Endothelial cell of umbilical vein (primary cell): ENCODE measurements at regions not wholly inside any gene's neighbourhood (a gene's known extent, or its start where the extent isn't known, plus 50 kb on each side); places are given as distances from the start of the nearest gene placed in this dataset.

Experiments
- BruUV-seq: library from RNA; stranded (reverse); fragments of 400-500 nt; replicated peaks from 2 replicates; lab custom pipeline; 2021; lab: Mats Ljungman, UMichigan
- CTCF ChIA-PET: fragments of 300-600, 350-600 bp; sonication (Branson Sonifier 250); formaldehyde crosslinking; loops from one replicate; lab custom pipeline; 2021; ENCODE audit warnings: antibody characterized with exemption, inconsistent platforms; lab: Charles Lee
- POLR2A ChIA-PET: fragments of 300-600, 350-600 bp; sonication (Branson Sonifier 250); formaldehyde crosslinking; loops from one replicate; lab custom pipeline; 2021; ENCODE audit warnings: antibody characterized with exemption, inconsistent platforms; lab: Charles Lee
- DNase-seq: peaks from one replicate; pipeline ENCODE4 v3.0.0-alpha.2; 2011; ENCODE audit warnings: low read depth, low spot score
- FAIRE-seq: peaks from 2 replicates; lab custom pipeline; 2011; peaks lifted over from hg19 to GRCh38; lab: Jason Lieb, UNC
- H2AFZ ChIP-seq: 2 replicates; pipeline ENCODE4 v1.6.0; 2012; ENCODE audit warnings: low read depth, low read length, control low read depth, inconsistent platforms
- H3K27ac ChIP-seq: 2 replicates; pipeline ENCODE4 v1.5.1; 2011; ENCODE audit warnings: low read depth, mild to moderate bottlenecking, control low read depth, low read length, moderate library complexity; ENCODE audit not compliant: insufficient read depth
- H3K27me3 ChIP-seq, 2 experiments: 2 replicates each; pipeline versions ENCODE4 v1.6.0 to v1.6.1; 2011; ENCODE audit warnings: low read length in 2 of 2, mixed read lengths in 1 of 2; ENCODE audit not compliant: control insufficient read depth in 2 of 2, insufficient read depth in 2 of 2
- H3K36me3 ChIP-seq, 2 experiments: 2 replicates in 1 of 2; 3 replicates in 1 of 2; pipeline ENCODE4 v1.5.1; 2011; ENCODE audit warnings: low read length in 2 of 2, mild to moderate bottlenecking in 1 of 2, moderate library complexity in 1 of 2; ENCODE audit not compliant: control insufficient read depth in 2 of 2, insufficient read depth in 2 of 2; ENCODE audit errors: extremely low read depth in 1 of 2
- H3K4me1 ChIP-seq: 3 replicates; pipeline ENCODE4 v1.5.1; 2011; ENCODE audit warnings: mild to moderate bottlenecking, low read length; ENCODE audit not compliant: control insufficient read depth, insufficient read depth; ENCODE audit errors: extremely low read depth
- H3K4me2 ChIP-seq: 2 replicates; pipeline ENCODE4 v1.6.1; 2011; ENCODE audit warnings: low read length, control low read depth, mixed read lengths; ENCODE audit not compliant: insufficient read depth
- H3K4me3 ChIP-seq, 3 experiments: fragments of 200-600 bp in 1 of 3; sonication (generic), shearing (Covaris generic) in 1 of 3; replicated peaks in 1 of 3; 2 replicates each; pipeline ENCODE4 v1.5.1; 2011 to 2016; ENCODE audit warnings: control low read depth in 3 of 3, low read length in 3 of 3, mild to moderate bottlenecking in 2 of 3, inconsistent platforms in 1 of 3, low read depth in 1 of 3, moderate library complexity in 1 of 3; ENCODE audit not compliant: insufficient read depth in 1 of 3
- H3K79me2 ChIP-seq: 2 replicates; pipeline ENCODE4 v1.6.0; 2012; ENCODE audit warnings: low read length, inconsistent platforms; ENCODE audit not compliant: control insufficient read depth, insufficient read depth
- H3K9ac ChIP-seq: replicated peaks from 2 replicates; pipeline ENCODE3; 2011; ENCODE audit warnings: low read length, control low read depth; ENCODE audit not compliant: insufficient read depth; ENCODE audit errors: extremely low read depth
- H3K9me1 ChIP-seq: replicated peaks from 3 replicates; pipeline ENCODE4 v1.6.0; 2011; ENCODE audit warnings: mild to moderate bottlenecking, low read length; ENCODE audit not compliant: control insufficient read depth, insufficient read depth; ENCODE audit errors: extremely low read depth
- H3K9me3 ChIP-seq: replicated peaks from 2 replicates; pipeline ENCODE4 v1.5.1; 2012; ENCODE audit warnings: low read length, inconsistent platforms; ENCODE audit not compliant: control insufficient read depth, insufficient read depth
- H4K20me1 ChIP-seq: replicated peaks from 2 replicates; pipeline ENCODE3; 2011; ENCODE audit warnings: mild to moderate bottlenecking, low read length; ENCODE audit not compliant: control insufficient read depth, insufficient read depth; ENCODE audit errors: extremely low read depth
- CTCF ChIP-seq, 2 donors: IDR thresholded peaks; 1 replicate in 1 of 2; 2 replicates in 1 of 2; pipeline ENCODE4 v1.5.1; 2011; ENCODE audit warnings: low read length in 2 of 2, mild to moderate bottlenecking in 2 of 2, moderate library complexity in 2 of 2, control low read depth in 1 of 2, inconsistent platforms in 1 of 2, low read depth in 1 of 2; ENCODE audit not compliant: insufficient read depth in 1 of 2; ENCODE audit errors: extremely low read depth in 1 of 2
- EZH2 ChIP-seq: IDR thresholded peaks from 2 replicates; pipeline ENCODE4 v1.6.1; 2012; ENCODE audit warnings: borderline replicate concordance, low read depth, mild to moderate bottlenecking, moderate library complexity, low read length, inconsistent platforms; ENCODE audit not compliant: severe bottlenecking
- FOS ChIP-seq: IDR thresholded peaks from 2 replicates; pipeline ENCODE4 v1.6.1; 2011; ENCODE audit warnings: mild to moderate bottlenecking, low read length, moderate library complexity, borderline replicate concordance; ENCODE audit not compliant: insufficient read depth
- GATA2 ChIP-seq: IDR thresholded peaks from 2 replicates; pipeline ENCODE4 v1.7.0; 2011; ENCODE audit warnings: low read depth, mild to moderate bottlenecking, moderate library complexity, mixed read lengths, low read length; ENCODE audit not compliant: insufficient read length, insufficient read depth
- JUN ChIP-seq: IDR thresholded peaks from 2 replicates; pipeline ENCODE4 v1.6.1; 2011; ENCODE audit warnings: borderline replicate concordance, low read depth; ENCODE audit not compliant: insufficient read length, insufficient read depth
- MAX ChIP-seq: IDR thresholded peaks from 2 replicates; pipeline ENCODE4 v1.6.1; 2011; ENCODE audit not compliant: insufficient read depth, insufficient read length
- MYC ChIP-seq: IDR thresholded peaks from one replicate; pipeline ENCODE4 v1.6.1; 2011; ENCODE audit warnings: mild to moderate bottlenecking, low read depth, low read length
- POLR2A ChIP-seq: IDR thresholded peaks from 2 replicates; pipeline ENCODE4 v1.6.1; 2012; ENCODE audit warnings: low read depth, mild to moderate bottlenecking, control low read depth, low read length
- POLR2AphosphoS5 ChIP-seq: IDR thresholded peaks from 2 replicates; pipeline ENCODE4 v1.6.1; 2012; ENCODE audit warnings: low read depth, mild to moderate bottlenecking, control low read depth, low read length, moderate library complexity; ENCODE audit not compliant: insufficient read depth
- dilution Hi-C: fragments of 300-500 bp; cut with MboI; formaldehyde crosslinking; loops from one replicate; pipeline ENCODE4 v1.15.0; 2019; ENCODE audit warnings: low sequenced_read_pairs; ENCODE audit not compliant: extremely low pct_ligation_motif_present
- intact Hi-C: fragments of 100-400 bp; cut with micrococcal nuclease; formaldehyde crosslinking; loops from one replicate; pipeline ENCODE4 v1.10.0; 2022

- Histone ChIP-seq H3K9me3 (no peaks in the 10 kb centered on the region), H3K9ac (no peak overlapping the region), H3K36me3 (no peaks in the 10 kb centered on the region), H3K27ac (no peak overlapping the region), H3K4me3 (no peak overlapping the region), H3K27me3 (no peaks in the 10 kb centered on the region), H3K9me1 (no peaks in the 10 kb centered on the region), H2AFZ (no peak overlapping the region), H3K79me2 (no peaks in the 10 kb centered on the region), H4K20me1 (no peaks in the 10 kb centered on the region), H3K4me1 (no peaks in the 10 kb centered on the region), H3K4me2 (no peak overlapping the region)
- BruUV-seq, result no TSS peak
- CTCF ChIA-PET, result no interaction called here
- POLR2A ChIA-PET, result no interaction called here
- dilution Hi-C loops (no loop called here), intact Hi-C loops (no loop called here)
- no peak for TF ChIP-seq JUN
- no peak for TF ChIP-seq EZH2
- no peak for TF ChIP-seq GATA2
- no peak for TF ChIP-seq POLR2A
- no peak for TF ChIP-seq FOS
- TF ChIP-seq MAX, result no peak
- TF ChIP-seq POLR2AphosphoS5, result no peak
- TF ChIP-seq CTCF (IDR thresholded peaks at IDR 0.05; ENCODE audit: extremely low read depth in 1 of 2, insufficient read depth in 1 of 2, low read depth in 1 of 2, low read length in 2 of 2), result no peak
- TF ChIP-seq MYC, result no peak
- FAIRE-seq (no peak), DNase-seq (no peak)
Observed at GRCh38 chr10:57224811-57225210, 863.8 kb upstream of the ZWINT start.
